Smooth muscle cell (in vitro differentiated cells): ENCODE measurements at regions not wholly inside any gene's neighbourhood (a gene's known extent, or its start where the extent isn't known, plus 50 kb on each side); places are given as distances from the start of the nearest gene placed in this dataset.
A peak's percentile ranks its signal among the peaks of the same experiment; 100 is the strongest.

Experiments
- DNase-seq: peaks from one replicate; lab custom pipeline; 2025; ENCODE audit not compliant: unreplicated experiment; lab: John Stamatoyannopoulos, UW
- H2AFZ ChIP-seq: fragments of 200-600 bp; sonication (generic); 2 replicates; pipeline ENCODE4 v1.6.0; 2016; ENCODE audit warnings: antibody characterized with exemption, low read depth, mild to moderate bottlenecking
- H3F3A ChIP-seq: fragments of 200-600 bp; sonication (generic); 2 replicates; pipeline ENCODE4 v1.6.0; 2017; ENCODE audit warnings: antibody characterized with exemption, low read depth
- H3K27ac ChIP-seq: fragments of 200-600 bp; sonication (generic); 2 replicates; pipeline ENCODE4 v1.5.1; 2016; ENCODE audit warnings: low read depth, mild to moderate bottlenecking
- H3K27me3 ChIP-seq: fragments of 200-600 bp; sonication (generic); 2 replicates; pipeline ENCODE4 v1.6.1; 2016; ENCODE audit warnings: low read depth, mild to moderate bottlenecking
- H3K36me3 ChIP-seq: fragments of 200-600 bp; sonication (generic); 2 replicates; pipeline ENCODE4 v1.5.1; 2016; ENCODE audit warnings: low read depth
- H3K4me1 ChIP-seq: fragments of 200-600 bp; sonication (generic); 2 replicates; pipeline ENCODE4 v1.5.1; 2016; ENCODE audit warnings: low read depth
- H3K4me2 ChIP-seq: fragments of 200-600 bp; sonication (generic); 2 replicates; pipeline ENCODE4 v1.6.0; 2016; ENCODE audit warnings: mild to moderate bottlenecking
- H3K4me3 ChIP-seq: fragments of 200-600 bp; sonication (generic); 2 replicates; pipeline ENCODE4 v1.5.1; 2016; ENCODE audit warnings: mild to moderate bottlenecking
- H3K79me2 ChIP-seq: fragments of 200-600 bp; sonication (generic); 2 replicates; pipeline ENCODE4 v1.6.0; 2016; ENCODE audit warnings: low read depth, mild to moderate bottlenecking
- H3K9ac ChIP-seq: fragments of 200-600 bp; sonication (generic); 2 replicates; pipeline ENCODE4 v1.6.0; 2016; ENCODE audit warnings: low read depth
- H3K9me3 ChIP-seq: fragments of 200-600 bp; sonication (generic); replicated peaks from 2 replicates; pipeline ENCODE4 v1.5.1; 2016; ENCODE audit warnings: low read depth
- H4K20me1 ChIP-seq: fragments of 200-600 bp; sonication (generic); 2 replicates; pipeline ENCODE4 v1.6.0; 2016; ENCODE audit warnings: low read depth
- WGBS: methylation state at CpG from one replicate; pipeline ENCODE4 v1.1.7; 2016; ENCODE audit warnings: low lambda C conversion rate; 5-methylcytosine and 5-hydroxymethylcytosine counted together
- TF ChIP-seq, protein P1 (sequence below): fragments of 200-600 bp; sonication (generic); IDR thresholded peaks from 2 replicates; pipeline ENCODE4 v1.5.1; 2017; ENCODE audit warnings: borderline replicate concordance, mild to moderate bottlenecking, antibody characterized with exemption; ENCODE audit not compliant: insufficient read depth, poor library complexity, severe bottlenecking

GRCh38 chr2:21763501-21763900 is 639.7 kb downstream of the TDRD15 start:
- DNase-seq: no peak
- H2AFZ ChIP-seq: no peak overlapping the region
- no peaks in the 10 kb centered on the region for H3K79me2 ChIP-seq
- H3K4me2 ChIP-seq: no peak overlapping the region
- no peaks in the 10 kb centered on the region for H3K27me3 ChIP-seq
- TF ChIP-seq, protein P1, sequence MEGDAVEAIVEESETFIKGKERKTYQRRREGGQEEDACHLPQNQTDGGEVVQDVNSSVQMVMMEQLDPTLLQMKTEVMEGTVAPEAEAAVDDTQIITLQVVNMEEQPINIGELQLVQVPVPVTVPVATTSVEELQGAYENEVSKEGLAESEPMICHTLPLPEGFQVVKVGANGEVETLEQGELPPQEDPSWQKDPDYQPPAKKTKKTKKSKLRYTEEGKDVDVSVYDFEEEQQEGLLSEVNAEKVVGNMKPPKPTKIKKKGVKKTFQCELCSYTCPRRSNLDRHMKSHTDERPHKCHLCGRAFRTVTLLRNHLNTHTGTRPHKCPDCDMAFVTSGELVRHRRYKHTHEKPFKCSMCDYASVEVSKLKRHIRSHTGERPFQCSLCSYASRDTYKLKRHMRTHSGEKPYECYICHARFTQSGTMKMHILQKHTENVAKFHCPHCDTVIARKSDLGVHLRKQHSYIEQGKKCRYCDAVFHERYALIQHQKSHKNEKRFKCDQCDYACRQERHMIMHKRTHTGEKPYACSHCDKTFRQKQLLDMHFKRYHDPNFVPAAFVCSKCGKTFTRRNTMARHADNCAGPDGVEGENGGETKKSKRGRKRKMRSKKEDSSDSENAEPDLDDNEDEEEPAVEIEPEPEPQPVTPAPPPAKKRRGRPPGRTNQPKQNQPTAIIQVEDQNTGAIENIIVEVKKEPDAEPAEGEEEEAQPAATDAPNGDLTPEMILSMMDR: no peak
- no peak overlapping the region for H3K4me3 ChIP-seq
- no peaks in the 10 kb centered on the region for H3K9me3 ChIP-seq
- no peaks in the 10 kb centered on the region for H3K36me3 ChIP-seq
- H3K4me1 ChIP-seq: peaks cover 12% of the 10 kb centered on the region
- no peak overlapping the region for H3K9ac ChIP-seq
- no peaks in the 10 kb centered on the region for H3F3A ChIP-seq
- no peak overlapping the region for H3K27ac ChIP-seq
- no peaks in the 10 kb centered on the region for H4K20me1 ChIP-seq

DNA sequence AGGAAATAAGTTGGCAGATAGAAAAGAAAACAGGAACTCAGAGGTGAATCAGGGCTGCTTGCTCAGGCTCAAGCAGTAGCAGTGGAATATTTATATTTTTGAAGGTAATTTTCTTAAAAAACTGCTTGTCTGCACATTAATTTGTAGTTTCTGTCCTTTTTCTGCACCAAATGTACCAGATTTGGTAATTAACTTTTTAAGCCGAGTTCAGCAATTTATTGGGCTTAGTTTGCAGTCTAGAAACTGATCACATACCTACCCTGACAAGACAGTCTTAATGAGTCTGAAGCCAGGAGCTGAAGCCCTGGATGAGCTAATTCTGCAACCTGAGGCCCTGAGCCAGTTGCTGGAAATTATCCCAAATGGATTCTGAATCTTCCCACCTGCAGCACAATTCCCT is 647.0 kb downstream of the TDRD15 start:
- TF ChIP-seq, protein P1: no peak
- Histone ChIP-seq H3K9me3 (no peaks in the 10 kb centered on the region), H3K4me2 (no peak overlapping the region), H3K27ac (no peak overlapping the region), H3K27me3 (no peaks in the 10 kb centered on the region), H3K4me1 (peaks cover 5% of the 10 kb centered on the region), H3K4me3 (no peak overlapping the region), H2AFZ (no peak overlapping the region), H3K79me2 (no peaks in the 10 kb centered on the region), H3K36me3 (no peaks in the 10 kb centered on the region), H3K9ac (no peak overlapping the region), H4K20me1 (no peaks in the 10 kb centered on the region), H3F3A (no peaks in the 10 kb centered on the region)
- no peak for DNase-seq
- 94% methylated on average over 1 of the region's 1 CpG for whole genome bisulfite sequencing

DNA sequence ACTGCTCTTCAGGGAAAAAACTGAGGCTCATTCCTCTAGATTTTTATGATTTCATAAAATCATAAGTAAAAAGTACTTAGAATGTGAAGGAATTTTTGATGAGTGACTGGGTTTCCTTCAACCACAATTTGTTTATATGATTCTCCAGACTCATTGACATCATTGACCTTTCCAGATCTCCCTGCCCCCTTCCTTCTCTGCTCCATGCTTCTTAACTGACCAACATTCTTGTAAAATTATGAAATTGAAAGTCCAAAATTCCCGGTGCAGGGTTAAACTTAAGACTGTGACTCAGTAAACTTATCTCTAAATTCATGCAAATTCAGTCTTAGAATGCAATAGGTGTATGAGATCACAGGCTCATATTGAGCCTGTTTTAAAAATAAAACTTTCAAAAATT is 648.9 kb downstream of the TDRD15 start:
- no peak for DNase-seq
- H3K27ac ChIP-seq: no peak overlapping the region
- H3K9ac ChIP-seq: no peak overlapping the region
- no peak overlapping the region for H3K4me3 ChIP-seq
- H3K4me1 ChIP-seq: peaks cover 5% of the 10 kb centered on the region
- no peaks in the 10 kb centered on the region for H3K27me3 ChIP-seq
- H3F3A ChIP-seq: no peaks in the 10 kb centered on the region
- 18% methylated on average over 1 of the region's 1 CpG for WGBS
- H3K36me3 ChIP-seq: no peaks in the 10 kb centered on the region
- peak overlapping the region; percentile 53 for H3K4me2 ChIP-seq
- TF ChIP-seq, protein P1: no peak
- no peaks in the 10 kb centered on the region for H4K20me1 ChIP-seq
- H2AFZ ChIP-seq: no peak overlapping the region
- no peaks in the 10 kb centered on the region for H3K79me2 ChIP-seq
- H3K9me3 ChIP-seq: no peaks in the 10 kb centered on the region

GRCh38 chr2:21773168-21773567 is 649.4 kb downstream of the TDRD15 start:
- Histone ChIP-seq H3K4me3 (no peak overlapping the region), H3K36me3 (no peaks in the 10 kb centered on the region), H3K4me2 (peak overlapping the region; percentile 53), H2AFZ (no peak overlapping the region), H3K9me3 (no peaks in the 10 kb centered on the region), H4K20me1 (no peaks in the 10 kb centered on the region), H3K27me3 (no peaks in the 10 kb centered on the region), H3F3A (no peaks in the 10 kb centered on the region), H3K4me1 (peaks cover 5% of the 10 kb centered on the region), H3K9ac (no peak overlapping the region), H3K27ac (no peak overlapping the region), H3K79me2 (no peaks in the 10 kb centered on the region)
- TF ChIP-seq, protein P1: no peak
- no peak for DNase-seq
